K562 (cell line): ENCODE measurements at regions not wholly inside any gene's neighbourhood (a gene's known extent, or its start where the extent isn't known, plus 50 kb on each side); places are given as distances from the start of the nearest gene placed in this dataset.

Source experiments
- CEBPB ChIP-seq: fragments of 450-650 bp; IDR thresholded peaks from 2 replicates; pipeline ENCODE4 v1.6.1; 2016; ENCODE audit warnings: missing genetic modification characterization, missing compliant biosample characterization
- ESRRA ChIP-seq: fragments of 450-650 bp; IDR thresholded peaks from 2 replicates; pipeline ENCODE4 v1.6.1; 2014; ENCODE audit warnings: low read depth, mild to moderate bottlenecking, moderate library complexity, borderline replicate concordance
- HNRNPH1 ChIP-seq: fragments of 200-400 bp; formaldehyde crosslinking; optimal IDR thresholded peaks from 2 replicates; pipeline ENCODE3; 2017; ENCODE audit warnings: low read depth, mild to moderate bottlenecking, low read length, moderate library complexity
- KLF6 ChIP-seq: fragments of 250-450 bp; sonication (Bioruptor Pico); IDR thresholded peaks from 2 replicates; pipeline ENCODE4 v1.4.0; 2020; ENCODE audit warnings: mild to moderate bottlenecking, moderate library complexity, borderline replicate concordance
- NFE2 ChIP-seq: IDR thresholded peaks from 2 replicates; pipeline ENCODE4 v1.6.1; 2014; ENCODE audit warnings: antibody characterized with exemption, low read depth
- NR3C1 ChIP-seq: sonication (generic); formaldehyde crosslinking; IDR thresholded peaks from 2 replicates; pipeline ENCODE4 v1.8.1; 2022; ENCODE audit warnings: missing genetic modification reagents
- TF ChIP-seq, protein P1 (sequence below): fragments of 450-650 bp; IDR thresholded peaks from 2 replicates; pipeline ENCODE4 v1.7.0; 2016; ENCODE audit warnings: borderline replicate concordance
- TF ChIP-seq, protein P2 (sequence below): fragments of 250-450 bp; sonication (Bioruptor Pico); IDR thresholded peaks from 2 replicates; pipeline ENCODE4 v1.4.0; 2020; ENCODE audit warnings: borderline replicate concordance
- TF ChIP-seq, protein P3 (sequence below): sonication (generic); formaldehyde crosslinking; IDR thresholded peaks from 2 replicates; pipeline ENCODE4 v1.9.0; 2022; ENCODE audit warnings: mild to moderate bottlenecking, missing genetic modification reagents
- TF ChIP-seq, protein P4 (sequence below): fragments of 250-450 bp; sonication (Bioruptor Pico); IDR thresholded peaks from 2 replicates; pipeline ENCODE4 v1.4.0; 2020; ENCODE audit warnings: mild to moderate bottlenecking, moderate library complexity

DNA sequence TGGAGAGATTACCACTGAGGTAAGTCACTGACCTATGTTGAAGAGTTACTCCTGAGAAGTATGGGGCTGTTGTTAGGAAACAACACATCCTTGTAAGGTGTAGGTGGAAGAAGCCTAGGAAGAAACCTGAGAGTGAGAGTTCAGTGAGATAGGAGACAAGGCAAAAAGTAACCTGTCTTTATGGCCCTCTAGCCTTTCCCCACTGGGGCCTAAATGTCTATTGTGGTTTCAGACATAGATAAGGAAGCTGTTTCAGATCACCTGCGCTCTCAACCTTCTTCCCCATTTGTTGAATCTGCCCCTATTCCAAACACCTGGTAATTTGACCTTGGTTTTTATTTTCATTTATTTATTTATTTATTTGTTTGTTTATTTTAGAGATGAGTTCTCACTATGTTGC lies 397.1 kb upstream of the RORB start:
- no peak for TF ChIP-seq ESRRA
- TF ChIP-seq, protein P1, sequence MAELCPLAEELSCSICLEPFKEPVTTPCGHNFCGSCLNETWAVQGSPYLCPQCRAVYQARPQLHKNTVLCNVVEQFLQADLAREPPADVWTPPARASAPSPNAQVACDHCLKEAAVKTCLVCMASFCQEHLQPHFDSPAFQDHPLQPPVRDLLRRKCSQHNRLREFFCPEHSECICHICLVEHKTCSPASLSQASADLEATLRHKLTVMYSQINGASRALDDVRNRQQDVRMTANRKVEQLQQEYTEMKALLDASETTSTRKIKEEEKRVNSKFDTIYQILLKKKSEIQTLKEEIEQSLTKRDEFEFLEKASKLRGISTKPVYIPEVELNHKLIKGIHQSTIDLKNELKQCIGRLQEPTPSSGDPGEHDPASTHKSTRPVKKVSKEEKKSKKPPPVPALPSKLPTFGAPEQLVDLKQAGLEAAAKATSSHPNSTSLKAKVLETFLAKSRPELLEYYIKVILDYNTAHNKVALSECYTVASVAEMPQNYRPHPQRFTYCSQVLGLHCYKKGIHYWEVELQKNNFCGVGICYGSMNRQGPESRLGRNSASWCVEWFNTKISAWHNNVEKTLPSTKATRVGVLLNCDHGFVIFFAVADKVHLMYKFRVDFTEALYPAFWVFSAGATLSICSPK: no peak
- TF ChIP-seq KLF6 (CRISPR knock-in tag): no peak
- no peak for TF ChIP-seq NFE2
- no peak for TF ChIP-seq NR3C1 (CRISPR knock-in tag)
- TF ChIP-seq HNRNPH1: no peak
- TF ChIP-seq, protein P2, sequence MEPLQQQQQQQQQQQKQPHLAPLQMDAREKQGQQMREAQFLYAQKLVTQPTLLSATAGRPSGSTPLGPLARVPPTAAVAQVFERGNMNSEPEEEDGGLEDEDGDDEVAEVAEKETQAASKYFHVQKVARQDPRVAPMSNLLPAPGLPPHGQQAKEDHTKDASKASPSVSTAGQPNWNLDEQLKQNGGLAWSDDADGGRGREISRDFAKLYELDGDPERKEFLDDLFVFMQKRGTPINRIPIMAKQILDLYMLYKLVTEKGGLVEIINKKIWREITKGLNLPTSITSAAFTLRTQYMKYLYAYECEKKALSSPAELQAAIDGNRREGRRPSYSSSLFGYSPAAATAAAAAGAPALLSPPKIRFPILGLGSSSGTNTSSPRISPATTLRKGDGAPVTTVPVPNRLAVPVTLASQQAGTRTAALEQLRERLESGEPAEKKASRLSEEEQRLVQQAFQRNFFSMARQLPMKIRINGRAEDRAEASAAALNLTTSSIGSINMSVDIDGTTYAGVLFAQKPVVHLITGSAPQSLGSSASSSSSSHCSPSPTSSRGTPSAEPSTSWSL: no peak
- TF ChIP-seq, protein P3, sequence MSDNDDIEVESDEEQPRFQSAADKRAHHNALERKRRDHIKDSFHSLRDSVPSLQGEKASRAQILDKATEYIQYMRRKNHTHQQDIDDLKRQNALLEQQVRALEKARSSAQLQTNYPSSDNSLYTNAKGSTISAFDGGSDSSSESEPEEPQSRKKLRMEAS (CRISPR knock-in tag): no peak
- TF ChIP-seq, protein P4, sequence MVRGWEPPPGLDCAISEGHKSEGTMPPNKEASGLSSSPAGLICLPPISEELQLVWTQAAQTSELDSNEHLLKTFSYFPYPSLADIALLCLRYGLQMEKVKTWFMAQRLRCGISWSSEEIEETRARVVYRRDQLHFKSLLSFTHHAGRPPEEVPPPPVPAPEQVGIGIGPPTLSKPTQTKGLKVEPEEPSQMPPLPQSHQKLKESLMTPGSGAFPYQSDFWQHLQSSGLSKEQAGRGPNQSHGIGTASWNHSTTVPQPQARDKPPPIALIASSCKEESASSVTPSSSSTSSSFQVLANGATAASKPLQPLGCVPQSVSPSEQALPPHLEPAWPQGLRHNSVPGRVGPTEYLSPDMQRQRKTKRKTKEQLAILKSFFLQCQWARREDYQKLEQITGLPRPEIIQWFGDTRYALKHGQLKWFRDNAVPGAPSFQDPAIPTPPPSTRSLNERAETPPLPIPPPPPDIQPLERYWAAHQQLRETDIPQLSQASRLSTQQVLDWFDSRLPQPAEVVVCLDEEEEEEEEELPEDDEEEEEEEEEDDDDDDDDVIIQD (CRISPR knock-in tag): no peak
- TF ChIP-seq CEBPB (tag): no peak
